DOHH2 (cell line): ENCODE measurements at regions not wholly inside any gene's neighbourhood (a gene's known extent, or its start where the extent isn't known, plus 50 kb on each side); places are given as distances from the start of the nearest gene placed in this dataset.

Experiments used
- EZH2phosphoT487 ChIP-seq: fragments of 200-600 bp; sonication (generic); IDR thresholded peaks from 2 replicates; pipeline ENCODE4 v1.6.1; 2017; ENCODE audit warnings: borderline replicate concordance, mild to moderate bottlenecking, antibody characterized with exemption, low read length, moderate library complexity, mixed read lengths
- TF ChIP-seq, protein P1 (sequence below): fragments of 200-600 bp; sonication (generic); IDR thresholded peaks from one replicate; pipeline ENCODE4 v1.5.1; 2014; ENCODE audit warnings: antibody characterized with exemption, mild to moderate bottlenecking, low read depth, low read length; ENCODE audit not compliant: poor library complexity, severe bottlenecking

GRCh38 chr2:103817746-103818145 lies 1036.2 kb upstream of the POU3F3 start:
- TF ChIP-seq, protein P1, sequence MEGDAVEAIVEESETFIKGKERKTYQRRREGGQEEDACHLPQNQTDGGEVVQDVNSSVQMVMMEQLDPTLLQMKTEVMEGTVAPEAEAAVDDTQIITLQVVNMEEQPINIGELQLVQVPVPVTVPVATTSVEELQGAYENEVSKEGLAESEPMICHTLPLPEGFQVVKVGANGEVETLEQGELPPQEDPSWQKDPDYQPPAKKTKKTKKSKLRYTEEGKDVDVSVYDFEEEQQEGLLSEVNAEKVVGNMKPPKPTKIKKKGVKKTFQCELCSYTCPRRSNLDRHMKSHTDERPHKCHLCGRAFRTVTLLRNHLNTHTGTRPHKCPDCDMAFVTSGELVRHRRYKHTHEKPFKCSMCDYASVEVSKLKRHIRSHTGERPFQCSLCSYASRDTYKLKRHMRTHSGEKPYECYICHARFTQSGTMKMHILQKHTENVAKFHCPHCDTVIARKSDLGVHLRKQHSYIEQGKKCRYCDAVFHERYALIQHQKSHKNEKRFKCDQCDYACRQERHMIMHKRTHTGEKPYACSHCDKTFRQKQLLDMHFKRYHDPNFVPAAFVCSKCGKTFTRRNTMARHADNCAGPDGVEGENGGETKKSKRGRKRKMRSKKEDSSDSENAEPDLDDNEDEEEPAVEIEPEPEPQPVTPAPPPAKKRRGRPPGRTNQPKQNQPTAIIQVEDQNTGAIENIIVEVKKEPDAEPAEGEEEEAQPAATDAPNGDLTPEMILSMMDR = no peak
- TF ChIP-seq EZH2phosphoT487 = no peak
